ENCODE measurements at regions not wholly inside any gene's neighbourhood (a gene's known extent, or its start where the extent isn't known, plus 50 kb on each side); places are given as distances from the start of the nearest gene placed in this dataset.

GRCh38 chr10:4050061-4050460 is 265.1 kb upstream of the KLF6 start:
- intact Hi-C loops (cut with micrococcal nuclease; ENCODE audit: unreplicated experiment) = loop anchor here (10.0 kb wide), 1 partner anchor 715 kb away; no protein-coding TSS in a partner anchor
- no peaks in the 10 kb centered on the region for H3K4me1 ChIP-seq (replicated peaks; ENCODE audit: insufficient read depth)
- ChIA-PET CTCF (no interaction called here), POLR2A (ENCODE audit: unreplicated experiment) (interaction anchor here (0.9 kb wide), 1 partner anchor 214 kb away, joined by 8 read pairs; no protein-coding TSS in a partner anchor)
- no peaks in the 10 kb centered on the region for H3K36me3 ChIP-seq (ENCODE audit: low read depth)
- TF ChIP-seq EZH2 (IDR thresholded peaks at IDR 0.05; ENCODE audit: low read depth) (no peak), CTCF (conservative IDR thresholded peaks at IDR 0.05) (no peak)
- no peaks in the 10 kb centered on the region for H3K79me2 ChIP-seq (ENCODE audit: low read depth)
- H4K20me1 ChIP-seq (ENCODE audit: insufficient read depth) = no peaks in the 10 kb centered on the region
- H3K9me3 ChIP-seq (ENCODE audit: insufficient read depth, low read depth) = no peaks in the 10 kb centered on the region
- H3F3A ChIP-seq (ENCODE audit: insufficient read depth, low read depth) = no peaks in the 10 kb centered on the region
- no peak overlapping the region for H3K27ac ChIP-seq
- no peak overlapping the region for H2AFZ ChIP-seq
- H3K4me2 ChIP-seq = no peak overlapping the region
- H3K4me3 ChIP-seq = no peak overlapping the region
- BruUV-seq (replicated peaks) = no TSS peak
- no peaks in the 10 kb centered on the region for H3K27me3 ChIP-seq (ENCODE audit: insufficient read depth, low read depth)
- no peak for DNase-seq
- H3K9me2 ChIP-seq (ENCODE audit: insufficient read depth) = no peaks in the 10 kb centered on the region

- intact Hi-C loops (cut with micrococcal nuclease; ENCODE audit: unreplicated experiment) = no loop called here
- CTCF ChIA-PET = no interaction called here
- POLR2A ChIA-PET (ENCODE audit: unreplicated experiment) = no interaction called here
Measured at GRCh38 chr10:4049348-4049747, 264.3 kb upstream of the KLF6 start.

GRCh38 chr10:4048236-4048864 is 263.3 kb upstream of the KLF6 start:
- no peaks in the 10 kb centered on the region for H3K27me3 ChIP-seq (ENCODE audit: insufficient read depth, low read depth)
- no peaks in the 10 kb centered on the region for H3K79me2 ChIP-seq (ENCODE audit: low read depth)
- DNase-seq = no peak
- ChIA-PET CTCF (no interaction called here), POLR2A (ENCODE audit: unreplicated experiment) (no interaction called here)
- no peak overlapping the region for H3K4me3 ChIP-seq
- TF ChIP-seq EZH2 (IDR thresholded peaks at IDR 0.05; ENCODE audit: low read depth) = no peak
- TF ChIP-seq CTCF (conservative IDR thresholded peaks at IDR 0.05) = no peak
- H3K4me2 ChIP-seq = no peak overlapping the region
- H3K27ac ChIP-seq = no peak overlapping the region
- no peaks in the 10 kb centered on the region for H3K9me3 ChIP-seq (ENCODE audit: insufficient read depth, low read depth)
- no peaks in the 10 kb centered on the region for H3F3A ChIP-seq (ENCODE audit: insufficient read depth, low read depth)
- H2AFZ ChIP-seq = no peak overlapping the region
- H3K9me2 ChIP-seq (ENCODE audit: insufficient read depth) = no peaks in the 10 kb centered on the region
- intact Hi-C loops (cut with micrococcal nuclease; ENCODE audit: unreplicated experiment) = no loop called here
- H3K36me3 ChIP-seq (ENCODE audit: low read depth) = no peaks in the 10 kb centered on the region
- no peaks in the 10 kb centered on the region for H3K4me1 ChIP-seq (replicated peaks; ENCODE audit: insufficient read depth)
- no TSS peak for BruUV-seq (replicated peaks)
- no peaks in the 10 kb centered on the region for H4K20me1 ChIP-seq (ENCODE audit: insufficient read depth)

More at GRCh38 chr10:4049348-4049747, 264.3 kb upstream of the KLF6 start:
- Histone ChIP-seq H4K20me1 (ENCODE audit: insufficient read depth) (no peaks in the 10 kb centered on the region), H3K4me2 (no peak overlapping the region), H2AFZ (no peak overlapping the region), H3K9me2 (ENCODE audit: insufficient read depth) (no peaks in the 10 kb centered on the region), H3K4me1 (replicated peaks; ENCODE audit: insufficient read depth) (no peaks in the 10 kb centered on the region), H3K9me3 (ENCODE audit: insufficient read depth, low read depth) (no peaks in the 10 kb centered on the region), H3K4me3 (no peak overlapping the region), H3K27me3 (ENCODE audit: insufficient read depth, low read depth) (no peaks in the 10 kb centered on the region), H3F3A (ENCODE audit: insufficient read depth, low read depth) (no peaks in the 10 kb centered on the region), H3K36me3 (ENCODE audit: low read depth) (no peaks in the 10 kb centered on the region), H3K27ac (no peak overlapping the region), H3K79me2 (ENCODE audit: low read depth) (no peaks in the 10 kb centered on the region)
- DNase-seq = no peak
- TF ChIP-seq CTCF (conservative IDR thresholded peaks at IDR 0.05) = no peak
- TF ChIP-seq EZH2 (IDR thresholded peaks at IDR 0.05; ENCODE audit: low read depth) = no peak
- BruUV-seq (replicated peaks) = no TSS peak
